ENCODE measurements at regions not wholly inside any gene's neighbourhood (a gene's known extent, or its start where the extent isn't known, plus 50 kb on each side); places are given as distances from the start of the nearest gene placed in this dataset.

- FAIRE-seq (no peak), DNase-seq (ENCODE audit: extremely low spot score, insufficient read length, low read depth) (no peak)
These were observed 365.9 kb upstream of the PROK2 start for GRCh38 chr3:72150634-72151412.

DNA sequence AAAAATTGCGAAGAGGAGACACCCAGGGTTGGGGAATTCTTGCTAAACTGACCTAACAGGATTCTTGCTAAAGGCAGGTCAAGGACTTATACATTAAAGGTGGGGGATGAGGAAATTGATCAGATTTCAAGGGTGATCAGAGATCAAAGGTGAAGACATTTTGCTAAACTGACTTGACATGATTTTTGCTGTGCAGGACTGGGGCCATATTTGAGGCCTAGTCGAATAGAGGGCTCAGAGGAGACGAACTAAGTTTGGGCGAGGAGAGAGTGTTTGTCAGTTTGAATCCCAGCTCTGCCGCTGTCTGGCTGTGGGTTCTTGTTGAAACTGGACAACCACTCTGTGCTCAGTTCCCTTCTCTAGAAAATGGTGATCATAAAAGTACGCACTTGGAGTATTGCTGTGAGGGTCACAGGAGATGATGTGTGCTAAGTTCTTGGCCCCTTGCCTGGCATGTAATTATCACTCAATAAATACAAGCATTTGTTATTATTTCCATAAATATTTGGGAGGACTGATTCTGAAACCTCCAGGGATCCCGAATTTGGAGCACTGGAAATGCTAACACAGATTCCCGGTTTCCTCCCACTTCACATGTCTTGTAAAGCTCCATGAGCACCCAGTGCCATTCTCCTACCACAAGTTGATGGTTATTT lies 364.8 kb upstream of the PROK2 start:
- FAIRE-seq (no peak), DNase-seq (ENCODE audit: extremely low spot score, insufficient read length, low read depth) (no peak)

- FAIRE-seq (no peak), DNase-seq (ENCODE audit: extremely low spot score, insufficient read length, low read depth) (no peak)
These were observed 362.7 kb upstream of the PROK2 start for GRCh38 chr3:72147600-72147999.

DNA sequence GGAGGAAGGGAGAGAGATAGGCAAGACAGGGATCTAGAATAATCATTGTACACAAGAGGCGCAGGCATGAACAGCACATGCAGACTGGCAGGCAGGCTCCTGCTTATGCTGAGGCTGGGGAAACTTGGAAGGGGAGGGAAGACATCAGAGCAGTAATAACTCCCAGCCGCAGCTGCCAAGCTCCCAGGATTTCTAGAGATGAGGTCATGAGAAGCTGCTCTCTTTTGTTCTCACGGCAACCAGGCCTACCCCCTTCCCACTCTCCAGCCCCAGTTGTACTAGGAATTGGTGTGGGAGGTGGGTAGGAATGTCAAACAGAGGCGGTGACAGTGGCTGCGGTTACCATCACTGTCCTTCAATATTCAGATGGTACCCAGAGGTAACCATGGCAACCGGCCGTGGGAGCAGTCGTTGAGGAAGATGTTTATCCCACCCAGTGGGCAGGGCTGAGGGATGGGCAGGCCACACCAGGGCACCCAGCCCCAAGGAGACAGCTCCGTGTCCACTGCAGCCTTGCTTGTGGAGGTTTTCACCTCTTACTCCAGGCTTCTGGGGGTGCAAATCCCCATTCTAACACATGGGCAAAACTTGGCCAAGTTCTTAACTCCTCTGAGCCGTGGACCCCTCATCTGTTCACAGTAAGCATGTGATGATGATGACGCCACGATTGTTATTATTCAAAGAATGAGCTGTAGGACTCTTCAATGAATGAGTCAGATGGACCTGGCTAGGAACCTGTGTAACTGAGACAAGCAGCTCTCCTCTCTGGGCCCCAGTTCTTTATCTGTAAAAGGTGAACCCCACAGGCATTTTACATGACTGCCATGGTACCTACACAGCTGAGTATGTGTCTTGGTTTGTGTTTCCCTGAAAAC lies 360.8 kb upstream of the PROK2 start:
- FAIRE-seq (no peak), DNase-seq (ENCODE audit: extremely low spot score, insufficient read length, low read depth) (no peak)

GRCh38 chr3:72144773-72145505 lies 360.0 kb upstream of the PROK2 start:
- no peak for FAIRE-seq
- DNase-seq (ENCODE audit: extremely low spot score, insufficient read length, low read depth), result no peak

- FAIRE-seq, result no peak
- no peak for DNase-seq (ENCODE audit: extremely low spot score, insufficient read length, low read depth)
These were observed 359.2 kb upstream of the PROK2 start for GRCh38 chr3:72143966-72144717.

GRCh38 chr3:72143322-72143721 lies 358.4 kb upstream of the PROK2 start:
- FAIRE-seq (no peak), DNase-seq (ENCODE audit: extremely low spot score, insufficient read length, low read depth) (no peak)

DNA sequence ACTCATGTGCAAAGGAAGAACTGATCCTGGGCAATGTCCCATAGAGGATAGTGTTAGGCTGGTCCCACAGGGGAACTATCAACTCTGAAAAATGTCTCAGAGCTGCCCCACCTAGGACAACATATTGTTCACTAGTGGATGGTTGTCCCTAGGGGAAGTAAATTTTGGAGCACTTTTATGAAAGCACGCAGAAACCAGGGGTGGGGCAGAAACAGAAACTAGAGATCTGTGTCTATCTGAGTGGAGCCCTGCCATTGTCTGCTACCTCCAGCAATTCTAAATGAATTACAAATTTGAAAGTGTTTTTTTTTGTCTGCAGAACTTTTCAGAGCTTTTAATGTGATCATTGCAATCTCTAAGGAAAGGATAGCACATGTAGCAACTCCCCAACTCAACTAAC lies 357.1 kb upstream of the PROK2 start:
- DNase-seq (ENCODE audit: extremely low spot score, insufficient read length, low read depth), result no peak
- FAIRE-seq, result peak; percentile 59

GRCh38 chr3:72141264-72141663 lies 356.3 kb upstream of the PROK2 start:
- DNase-seq (ENCODE audit: extremely low spot score, insufficient read length, low read depth), result no peak
- no peak for FAIRE-seq

GRCh38 chr3:72139316-72139715 lies 354.4 kb upstream of the PROK2 start:
- no peak for DNase-seq (ENCODE audit: extremely low spot score, insufficient read length, low read depth)
- FAIRE-seq, result no peak

- DNase-seq (ENCODE audit: extremely low spot score, insufficient read length, low read depth), result no peak
- FAIRE-seq, result no peak
These were observed 353.2 kb upstream of the PROK2 start for GRCh38 chr3:72137865-72138861.

GRCh38 chr3:72135636-72136035 lies 350.7 kb upstream of the PROK2 start:
- DNase-seq (ENCODE audit: extremely low spot score, insufficient read length, low read depth), result no peak
- no peak for FAIRE-seq

DNA sequence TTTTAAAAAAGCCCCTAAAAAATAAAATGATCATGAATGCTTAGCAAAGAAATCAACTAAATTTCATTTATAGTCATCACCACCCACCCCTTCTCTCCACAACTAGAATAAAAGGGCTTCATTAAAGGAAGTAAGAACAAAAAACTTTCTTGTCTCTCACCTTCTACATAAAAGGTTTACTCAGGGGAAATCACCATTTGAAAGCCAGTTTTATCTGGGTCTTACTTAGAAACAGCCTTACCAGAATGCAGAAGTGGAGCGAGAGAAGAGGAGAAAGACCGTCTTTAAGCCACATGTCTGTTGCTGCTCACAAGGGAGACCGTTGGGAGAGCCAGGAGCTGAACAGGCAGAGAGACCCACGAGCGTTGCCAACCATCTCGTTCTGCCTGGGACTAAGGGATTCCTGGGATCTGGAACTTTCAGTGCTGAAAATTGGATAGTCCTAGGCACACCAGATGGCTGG lies 350.1 kb upstream of the PROK2 start:
- DNase-seq (ENCODE audit: extremely low spot score, insufficient read length, low read depth) (no peak), FAIRE-seq (peak; percentile 57)

DNA sequence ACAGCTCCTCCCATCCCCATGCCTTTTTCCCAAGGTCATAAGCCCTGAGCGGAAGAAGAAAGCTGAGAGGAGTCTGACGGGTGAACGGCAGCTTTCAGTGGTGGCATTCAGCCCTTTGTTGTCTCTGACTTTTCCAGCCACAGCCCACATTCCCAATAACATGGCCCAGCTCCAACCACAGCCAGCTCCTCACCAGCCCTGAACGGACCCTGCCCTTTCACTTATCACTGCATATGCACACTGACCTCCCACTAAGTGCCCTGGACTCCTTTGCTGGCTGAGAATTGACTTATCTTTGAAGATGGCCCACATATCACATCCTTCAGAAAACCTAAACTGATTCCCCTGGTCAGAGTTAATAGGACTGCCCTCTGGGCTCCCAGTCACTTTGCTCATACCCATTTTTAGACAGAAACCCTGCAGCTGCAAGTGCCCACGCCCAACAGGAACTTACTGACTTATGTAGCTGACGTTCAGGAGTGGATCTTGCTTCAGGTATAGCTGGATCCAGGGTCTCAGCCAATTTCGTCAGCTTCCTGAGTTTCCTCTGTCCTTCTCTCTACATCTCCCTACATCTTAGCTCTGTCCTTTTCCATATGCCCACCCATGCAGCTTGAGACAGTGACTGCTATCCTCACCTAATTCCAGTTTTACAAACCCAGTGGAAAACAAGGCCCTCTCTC lies 348.5 kb upstream of the PROK2 start:
- no peak for FAIRE-seq
- no peak for DNase-seq (ENCODE audit: extremely low spot score, insufficient read length, low read depth)

DNA sequence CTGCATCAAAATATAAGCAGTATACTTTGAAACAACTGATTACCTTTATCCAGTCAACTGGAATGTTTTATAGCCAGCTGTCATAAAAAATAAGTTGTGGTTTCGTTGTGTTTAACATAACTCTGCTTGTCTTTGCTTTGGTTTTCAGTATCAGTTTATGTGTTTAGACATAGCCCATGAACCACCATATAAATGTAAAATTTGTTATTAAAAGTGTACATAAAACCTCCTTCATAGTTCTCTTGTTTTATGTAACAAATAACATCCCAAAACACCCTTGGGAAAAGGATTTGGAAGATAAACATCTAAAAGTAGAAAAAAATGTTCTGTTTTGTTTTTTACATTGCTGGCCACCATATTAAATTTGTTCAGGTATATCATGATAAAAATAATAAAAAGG lies 347.0 kb upstream of the PROK2 start:
- DNase-seq (ENCODE audit: extremely low spot score, insufficient read length, low read depth), result no peak
- FAIRE-seq, result no peak

DNA sequence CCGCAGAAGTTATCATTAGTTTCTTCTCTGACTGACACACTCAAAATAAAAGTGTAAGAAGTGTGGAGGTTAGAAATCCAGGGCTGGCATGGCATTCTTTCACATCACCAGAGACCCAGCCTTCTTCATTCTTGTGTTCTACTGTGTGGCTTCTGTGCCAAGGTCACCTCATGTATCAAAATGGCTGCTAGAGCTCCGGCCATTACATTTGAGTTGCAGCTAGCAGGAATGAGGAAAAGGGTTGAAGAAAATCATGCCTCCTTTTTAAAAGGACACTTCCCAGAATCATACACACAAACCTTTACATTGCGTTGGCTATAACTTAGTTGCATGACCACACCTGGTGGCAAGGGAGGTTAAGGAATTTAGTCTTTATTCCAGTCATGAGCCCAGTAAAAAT lies 345.6 kb upstream of the PROK2 start:
- DNase-seq (ENCODE audit: extremely low spot score, insufficient read length, low read depth) (no peak), FAIRE-seq (no peak)

DNA sequence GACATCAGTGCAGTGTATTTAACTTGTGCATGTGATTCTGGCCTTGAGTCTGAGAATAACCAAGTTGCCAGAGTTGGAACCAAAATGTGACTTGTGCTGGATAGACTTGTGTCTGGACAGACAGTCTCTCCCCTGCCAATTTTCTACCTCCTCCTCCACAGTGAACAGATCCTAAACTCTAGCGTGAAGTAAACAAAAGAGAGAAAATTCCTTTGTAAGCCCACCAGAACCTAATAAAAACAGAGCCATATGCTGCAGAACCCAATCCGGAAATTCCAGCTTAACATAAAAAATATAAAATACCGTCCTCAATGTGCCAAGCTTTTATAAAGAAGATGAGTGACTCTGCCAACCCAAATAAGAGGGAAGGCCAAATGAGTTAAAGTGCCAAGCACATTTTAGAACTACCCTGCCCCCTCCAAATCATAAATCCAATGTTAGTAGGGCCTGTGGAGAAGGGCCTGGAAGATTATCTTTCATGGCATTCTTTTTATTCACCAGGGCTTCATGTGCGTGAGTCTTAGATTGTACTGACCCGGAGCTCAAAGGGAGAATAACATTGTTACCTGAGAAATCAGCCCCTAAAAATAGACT lies 344.6 kb upstream of the PROK2 start:
- DNase-seq (ENCODE audit: extremely low spot score, insufficient read length, low read depth) (no peak), FAIRE-seq (no peak)

All from GM18507 (cell line).